Heart left ventricle (tissue), 16 donors: ENCODE measurements at regions not wholly inside any gene's neighbourhood (a gene's known extent, or its start where the extent isn't known, plus 50 kb on each side); places are given as distances from the start of the nearest gene placed in this dataset.
A peak's percentile ranks its signal among the peaks of the same experiment; 100 is the strongest.

ENCODE experiments used
- ATAC-seq, 4 donors: fragments of 200-7000 bp; cut with Tn5 transposase; one replicate each; pipeline ENCODE4 v1.9.1; 2020 to 2022; ENCODE audit warnings: moderate library complexity in 4 of 4, mild to moderate bottlenecking in 3 of 4, moderate number of reproducible peaks in 1 of 4
- DNase-seq, 5 donors: peaks; one replicate each; pipeline ENCODE4 v3.0.0-alpha.2; 2020
- H3K27ac ChIP-seq, 12 donors: fragments of 200-600 bp; sonication (generic) in 4 of 12; one replicate each; pipeline versions ENCODE4 v1.5.0 to v1.8.0; 2016 to 2022; ENCODE audit warnings: mild to moderate bottlenecking in 2 of 12
- H3K27me3 ChIP-seq, 9 donors: fragments of 200-600 bp; sonication (generic) in 2 of 9; one replicate each; pipeline versions ENCODE4 v1.5.1 to v1.8.0; 2016 to 2022; ENCODE audit warnings: mild to moderate bottlenecking in 3 of 9
- H3K36me3 ChIP-seq, 9 donors: fragments of 200-600 bp; sonication (generic) in 2 of 9; one replicate each; pipeline versions ENCODE4 v1.5.0 to v1.8.0; 2018 to 2022; ENCODE audit warnings: mild to moderate bottlenecking in 2 of 9
- H3K4me1 ChIP-seq, 12 donors: fragments of 200-600 bp; sonication (generic) in 4 of 12; one replicate each; pipeline versions ENCODE4 v1.5.0 to v1.8.0; 2016 to 2022; ENCODE audit warnings: mild to moderate bottlenecking in 3 of 12
- H3K4me3 ChIP-seq, 12 donors: fragments of 200-600 bp; sonication (generic) in 4 of 12; one replicate each; pipeline versions ENCODE4 v1.5.0 to v1.8.0; 2017 to 2022; ENCODE audit warnings: mild to moderate bottlenecking in 9 of 12, moderate library complexity in 4 of 12
- H3K9me3 ChIP-seq, 12 donors: fragments of 200-600 bp; sonication (generic) in 4 of 12; one replicate each; pipeline versions ENCODE4 v1.5.0 to v1.8.0; 2016 to 2022; ENCODE audit warnings: mild to moderate bottlenecking in 1 of 12
- CTCF ChIP-seq, 12 donors: fragments of 200-600 bp; sonication (generic) in 4 of 12; IDR thresholded peaks; one replicate each; pipeline versions ENCODE4 v1.5.0 to v1.8.0; 2018 to 2022; ENCODE audit warnings: antibody characterized with exemption in 12 of 12, mild to moderate bottlenecking in 5 of 12
- POLR2A ChIP-seq, 2 donors: fragments of 450-650 bp; IDR thresholded peaks; one replicate each; pipeline ENCODE4 v1.6.1; 2017; ENCODE audit warnings: antibody characterized with exemption in 2 of 2, mild to moderate bottlenecking in 2 of 2, moderate library complexity in 2 of 2
- WGBS, 4 donors: extraction: QIAGEN DNeasy Blood & Tissue Kit in 2 of 4; methylation state at CpG; one replicate each; pipeline versions ENCODE4 v1.1.5 to v1.1.7; 2013 to 2018; 5-methylcytosine and 5-hydroxymethylcytosine counted together
- intact Hi-C, 10 donors: fragments of 100-400 bp; cut with DNase I; formaldehyde crosslinking; loops; one replicate each; pipeline versions ENCODE4 v1.11.1 to v1.14.2; 2022
- donor health status: ischemic (EF 13 %, LVEDD 7.1; RV severe dilation, severe dysfunction).
- donor health status: healthy with polysubstance abuse.
- donor health status: DM: no; HTN: yes; CAD: no.
- donor health status: DM: no; HTN: no; CAD: no.
- donor health status: ischemic (EF 25% LVEDD 6.9; RV normal size, moderate dysfunction).
- donor health status: ischemic (EF 25% LVEDD 5.7; RV mildly dilated, moderate dysfunction).
- donor health status: healthy.
- donor health status: DM: yes; HTN: yes; CAD: no.
- donor health status: ischemic (EF 35%, LVEDD 5.7; RV mildly dilated, moderate dysfunction).
- donor health status: nonischemic (EF 11% LVEDD 7.7; RV severe dilation, severe dysfunction).
- donor health status: DM: yes; HTN: yes; CAD: no.
- donor health status: PGD.
- donor health status: ischemic (EF 29% LVEDD 5.4; RV normal size, mild dysfunction).
- donor health status: nonischemic (EF 23%, LVEDD 6.1; RV moderate dilation, normal function).

GRCh38 chr2:120919216-120919615 is 183.5 kb downstream of the GLI2 start:
- Histone ChIP-seq H3K4me3 (no peak overlapping the region), H3K36me3 (no peaks in the 10 kb centered on the region), H3K9me3 (no peaks in the 10 kb centered on the region), H3K27me3 (no peaks in the 10 kb centered on the region), H3K4me1 (peaks cover 0 to 35% (median 22%) of the 10 kb centered on the region in 12 donors), H3K27ac (no peak overlapping the region)
- DNase-seq (no peak), ATAC-seq (no peak)
- 91 to 95% (median 92%) methylated on average over 6 to 8 of the region's 8 CpGs for WGBS, 4 donors
- TF ChIP-seq CTCF (IDR thresholded peaks at IDR 0.05) (no peak), POLR2A (IDR thresholded peaks at IDR 0.05) (no peak)
- intact Hi-C loops, result no loop called here

- intact Hi-C loops, result no loop called here
- TF ChIP-seq POLR2A (IDR thresholded peaks at IDR 0.05) (no peak), CTCF (IDR thresholded peaks at IDR 0.05) (no peak)
- WGBS, 4 donors, result 68 to 74% (median 71%) methylated on average over 18 to 19 of the region's 19 CpGs
Measured at GRCh38 chr2:120919771-120920453, 184.2 kb downstream of the GLI2 start.

GRCh38 chr2:120920454-120921148 is 184.9 kb downstream of the GLI2 start:
- H3K9me3 ChIP-seq, result no peaks in the 10 kb centered on the region
- 75 to 79% (median 78%) methylated on average over 13 of the region's 13 CpGs for WGBS, 4 donors
- H3K27ac ChIP-seq, result peak overlapping the region in 6 of 12 donors; percentile 3 to 52 (median 25)
- H3K27me3 ChIP-seq, result no peaks in the 10 kb centered on the region
- intact Hi-C loops, result no loop called here
- no peak for TF ChIP-seq POLR2A (IDR thresholded peaks at IDR 0.05)
- no peak for TF ChIP-seq CTCF (IDR thresholded peaks at IDR 0.05)
- ATAC-seq (peak in 3 of 4 donors; percentile 3 to 49 (median 6)), DNase-seq (no peak)
- peaks cover 0 to 22% (median 9%) of the 10 kb centered on the region in 12 donors for H3K4me1 ChIP-seq
- no peak overlapping the region for H3K4me3 ChIP-seq
- no peaks in the 10 kb centered on the region for H3K36me3 ChIP-seq

More at GRCh38 chr2:120919771-120920453, 184.2 kb downstream of the GLI2 start:
- Histone ChIP-seq H3K4me1 (peaks cover 0 to 28% (median 15%) of the 10 kb centered on the region in 12 donors), H3K4me3 (no peak overlapping the region), H3K27ac (peak overlapping the region in 7 of 12 donors; percentile 3 to 52 (median 26)), H3K9me3 (no peaks in the 10 kb centered on the region), H3K27me3 (no peaks in the 10 kb centered on the region), H3K36me3 (no peaks in the 10 kb centered on the region)
- DNase-seq (peak in 4 of 5 donors; percentile 37 to 73 (median 60)), ATAC-seq (peak; percentile 68 to 83 (median 71))

- no peak for TF ChIP-seq CTCF (IDR thresholded peaks at IDR 0.05)
- no peak for TF ChIP-seq POLR2A (IDR thresholded peaks at IDR 0.05)
- Histone ChIP-seq H3K27ac (no peak overlapping the region), H3K4me3 (no peak overlapping the region), H3K36me3 (no peaks in the 10 kb centered on the region), H3K9me3 (no peaks in the 10 kb centered on the region), H3K4me1 (peaks cover 0 to 16% (median 3%) of the 10 kb centered on the region in 12 donors), H3K27me3 (no peaks in the 10 kb centered on the region)
- ATAC-seq, result no peak
- no peak for DNase-seq
- intact Hi-C loops, result no loop called here
- 93 to 100% (median 94%) methylated on average over 3 of the region's 3 CpGs for WGBS, 4 donors
Measured at GRCh38 chr2:120921457-120921856, 185.8 kb downstream of the GLI2 start.
